KMS-11 (cell line): ENCODE measurements at regions not wholly inside any gene's neighbourhood (a gene's known extent, or its start where the extent isn't known, plus 50 kb on each side); places are given as distances from the start of the nearest gene placed in this dataset.
A peak's percentile ranks its signal among the peaks of the same experiment; 100 is the strongest.

Source experiments
- H2AFZ ChIP-seq: fragments of 200-600 bp; sonication (generic); 2 replicates; pipeline ENCODE4 v1.6.1; 2016; ENCODE audit warnings: antibody characterized with exemption, mixed run types, low read depth
- H3K27ac ChIP-seq: fragments of 200-600 bp; sonication (generic); 2 replicates; pipeline ENCODE4 v1.6.1; 2016; ENCODE audit warnings: mild to moderate bottlenecking, mixed run types
- H3K27me3 ChIP-seq: fragments of 200-600 bp; sonication (generic); 2 replicates; pipeline ENCODE4 v1.6.1; 2017; ENCODE audit warnings: mild to moderate bottlenecking, low read depth, mixed run types, moderate library complexity; ENCODE audit not compliant: insufficient read depth
- H3K36me3 ChIP-seq: fragments of 200-600 bp; sonication (generic); 2 replicates; pipeline ENCODE4 v1.6.1; 2017; ENCODE audit warnings: mild to moderate bottlenecking, mixed run types; ENCODE audit not compliant: insufficient read depth
- H3K4me1 ChIP-seq: fragments of 200-600 bp; sonication (generic); 2 replicates; pipeline ENCODE4 v1.6.1; 2016; ENCODE audit warnings: mild to moderate bottlenecking, low read depth, mixed run types; ENCODE audit not compliant: poor library complexity, severe bottlenecking
- H3K4me2 ChIP-seq: fragments of 200-600 bp; sonication (generic); 2 replicates; pipeline ENCODE4 v1.7.0; 2016; ENCODE audit warnings: mild to moderate bottlenecking, mixed run types
- H3K4me3 ChIP-seq: fragments of 200-600 bp; sonication (generic); IDR thresholded peaks from 2 replicates; pipeline ENCODE4 v1.6.1; 2017; ENCODE audit warnings: low read depth, low read length, mixed read lengths; ENCODE audit not compliant: insufficient read depth
- H3K79me2 ChIP-seq: fragments of 200-600 bp; sonication (generic); 2 replicates; pipeline ENCODE4 v1.6.1; 2016; ENCODE audit warnings: low read depth, mixed run types; ENCODE audit not compliant: insufficient read depth
- H3K9ac ChIP-seq: fragments of 200-600 bp; sonication (generic); 2 replicates; pipeline ENCODE4 v1.6.1; 2016; ENCODE audit warnings: mild to moderate bottlenecking, mixed run types
- H4K20me1 ChIP-seq: fragments of 200-600 bp; sonication (generic); 2 replicates; pipeline ENCODE4 v1.6.1; 2016; ENCODE audit warnings: mild to moderate bottlenecking, mixed run types; ENCODE audit not compliant: insufficient read depth
- TF ChIP-seq, protein P1 (sequence below): fragments of 200-600 bp; sonication (generic); conservative IDR thresholded peaks from 2 replicates; pipeline ENCODE4 v1.6.1; 2017; ENCODE audit warnings: low read depth, mild to moderate bottlenecking, antibody characterized with exemption, low read length, moderate library complexity, mixed read lengths

GRCh38 chr12:125395583-125396215 is 330.5 kb downstream of the AACS start:
- no peak overlapping the region for H2AFZ ChIP-seq
- no peak overlapping the region for H3K9ac ChIP-seq
- H3K27ac ChIP-seq: no peak overlapping the region
- no peaks in the 10 kb centered on the region for H3K79me2 ChIP-seq
- no peaks in the 10 kb centered on the region for H3K4me1 ChIP-seq
- H3K4me2 ChIP-seq: no peak overlapping the region
- no peaks in the 10 kb centered on the region for H3K36me3 ChIP-seq
- H3K27me3 ChIP-seq: no peaks in the 10 kb centered on the region
- TF ChIP-seq, protein P1, sequence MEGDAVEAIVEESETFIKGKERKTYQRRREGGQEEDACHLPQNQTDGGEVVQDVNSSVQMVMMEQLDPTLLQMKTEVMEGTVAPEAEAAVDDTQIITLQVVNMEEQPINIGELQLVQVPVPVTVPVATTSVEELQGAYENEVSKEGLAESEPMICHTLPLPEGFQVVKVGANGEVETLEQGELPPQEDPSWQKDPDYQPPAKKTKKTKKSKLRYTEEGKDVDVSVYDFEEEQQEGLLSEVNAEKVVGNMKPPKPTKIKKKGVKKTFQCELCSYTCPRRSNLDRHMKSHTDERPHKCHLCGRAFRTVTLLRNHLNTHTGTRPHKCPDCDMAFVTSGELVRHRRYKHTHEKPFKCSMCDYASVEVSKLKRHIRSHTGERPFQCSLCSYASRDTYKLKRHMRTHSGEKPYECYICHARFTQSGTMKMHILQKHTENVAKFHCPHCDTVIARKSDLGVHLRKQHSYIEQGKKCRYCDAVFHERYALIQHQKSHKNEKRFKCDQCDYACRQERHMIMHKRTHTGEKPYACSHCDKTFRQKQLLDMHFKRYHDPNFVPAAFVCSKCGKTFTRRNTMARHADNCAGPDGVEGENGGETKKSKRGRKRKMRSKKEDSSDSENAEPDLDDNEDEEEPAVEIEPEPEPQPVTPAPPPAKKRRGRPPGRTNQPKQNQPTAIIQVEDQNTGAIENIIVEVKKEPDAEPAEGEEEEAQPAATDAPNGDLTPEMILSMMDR: no peak
- H3K4me3 ChIP-seq: no peak overlapping the region
- H4K20me1 ChIP-seq: no peaks in the 10 kb centered on the region

GRCh38 chr12:125399489-125399888 is 334.3 kb downstream of the AACS start:
- Histone ChIP-seq H4K20me1 (no peaks in the 10 kb centered on the region), H3K9ac (no peak overlapping the region), H3K27ac (no peak overlapping the region), H3K79me2 (no peaks in the 10 kb centered on the region), H3K4me1 (no peaks in the 10 kb centered on the region), H3K4me3 (no peak overlapping the region), H3K36me3 (no peaks in the 10 kb centered on the region), H3K4me2 (no peak overlapping the region), H3K27me3 (no peaks in the 10 kb centered on the region), H2AFZ (no peak overlapping the region)
- TF ChIP-seq, protein P1: no peak

DNA sequence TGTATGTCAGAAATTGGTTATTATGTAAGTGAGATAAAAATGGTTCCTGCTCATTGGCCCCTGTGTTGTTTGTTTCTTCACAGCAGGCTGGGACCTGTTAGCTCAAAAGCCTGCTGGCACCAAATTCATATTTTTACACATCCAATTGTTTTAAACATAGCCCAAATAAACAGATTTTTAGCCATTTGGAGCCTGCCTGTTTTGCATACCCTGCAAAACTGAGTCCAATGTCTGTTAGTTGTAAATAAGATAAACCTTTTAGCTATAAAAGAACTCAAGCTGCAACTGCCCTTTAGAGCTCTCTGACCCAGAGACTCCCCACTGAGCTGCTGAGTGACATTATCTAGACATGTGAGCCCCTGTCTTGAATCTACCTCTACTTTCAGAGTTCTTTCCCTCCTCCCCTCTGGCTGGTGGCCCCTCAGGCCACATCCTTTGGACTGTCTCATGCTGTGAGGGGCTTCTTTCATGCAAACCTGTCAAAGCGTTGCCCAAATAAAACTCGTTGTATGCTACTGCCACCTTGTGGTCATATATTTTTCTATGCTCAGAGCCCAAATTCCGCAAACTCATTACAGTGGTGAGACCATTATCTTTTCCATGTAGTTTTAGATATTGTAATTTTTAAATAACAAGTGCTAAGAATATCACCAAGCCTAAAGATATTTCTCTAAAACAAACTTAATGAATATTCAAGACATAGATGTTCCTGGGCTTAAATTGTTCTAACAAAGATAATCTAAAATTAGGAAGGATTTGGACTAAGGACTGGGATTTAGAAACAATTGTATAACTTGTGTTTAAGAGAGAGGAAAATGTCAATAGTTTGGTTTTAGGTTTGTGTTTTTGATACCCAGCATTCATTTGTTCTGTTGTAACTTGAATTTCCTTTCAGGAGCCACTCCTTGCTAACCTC is 337.9 kb downstream of the AACS start:
- H3K4me2 ChIP-seq: no peak overlapping the region
- no peaks in the 10 kb centered on the region for H3K4me1 ChIP-seq
- H3K79me2 ChIP-seq: no peaks in the 10 kb centered on the region
- H3K36me3 ChIP-seq: no peaks in the 10 kb centered on the region
- H3K27ac ChIP-seq: no peak overlapping the region
- H3K27me3 ChIP-seq: no peaks in the 10 kb centered on the region
- TF ChIP-seq, protein P1: peak; percentile 67
- no peak overlapping the region for H3K9ac ChIP-seq
- no peak overlapping the region for H2AFZ ChIP-seq
- no peaks in the 10 kb centered on the region for H4K20me1 ChIP-seq
- no peak overlapping the region for H3K4me3 ChIP-seq

DNA sequence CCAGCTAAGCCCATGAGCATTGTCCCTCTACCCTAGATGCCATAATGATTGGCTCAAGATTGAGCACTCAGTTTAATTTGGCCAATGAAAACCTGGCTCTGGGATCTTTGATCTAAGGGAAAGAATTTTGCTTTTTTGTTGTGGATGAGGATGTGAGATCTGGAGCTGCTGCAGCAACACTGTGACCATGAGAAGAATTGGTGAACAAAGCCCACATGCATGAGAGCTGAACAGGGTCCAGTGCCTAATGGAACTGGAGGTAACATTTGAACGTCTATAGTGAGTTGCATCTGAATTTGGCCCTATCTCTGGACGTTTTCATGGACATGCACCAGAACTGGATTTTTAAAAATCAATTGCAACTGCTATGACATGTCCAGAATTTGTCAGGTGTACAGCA is 338.6 kb downstream of the AACS start:
- Histone ChIP-seq H3K36me3 (no peaks in the 10 kb centered on the region), H3K4me3 (no peak overlapping the region), H3K4me2 (no peak overlapping the region), H4K20me1 (no peaks in the 10 kb centered on the region), H3K79me2 (no peaks in the 10 kb centered on the region), H3K27me3 (no peaks in the 10 kb centered on the region), H2AFZ (no peak overlapping the region), H3K4me1 (no peaks in the 10 kb centered on the region), H3K27ac (no peak overlapping the region), H3K9ac (no peak overlapping the region)
- TF ChIP-seq, protein P1: no peak
